SK-MEL-5 (cell line): ENCODE measurements at regions not wholly inside any gene's neighbourhood (a gene's known extent, or its start where the extent isn't known, plus 50 kb on each side); places are given as distances from the start of the nearest gene placed in this dataset.
A peak's percentile ranks its signal among the peaks of the same experiment; 100 is the strongest.

Experiments used
- DNase-seq: peaks from one replicate; pipeline ENCODE4 v3.0.0-alpha.2; 2016; ENCODE audit warnings: low read depth, low spot score
- in situ Hi-C: cut with HindIII; loops from 2 replicates; pipeline ENCODE4 v1.10.0; 2016; ENCODE audit warnings: low sequenced_read_pairs, high pct_unique_total_duplicates, low pct_unique_long_range_greater_than_20kb

DNA sequence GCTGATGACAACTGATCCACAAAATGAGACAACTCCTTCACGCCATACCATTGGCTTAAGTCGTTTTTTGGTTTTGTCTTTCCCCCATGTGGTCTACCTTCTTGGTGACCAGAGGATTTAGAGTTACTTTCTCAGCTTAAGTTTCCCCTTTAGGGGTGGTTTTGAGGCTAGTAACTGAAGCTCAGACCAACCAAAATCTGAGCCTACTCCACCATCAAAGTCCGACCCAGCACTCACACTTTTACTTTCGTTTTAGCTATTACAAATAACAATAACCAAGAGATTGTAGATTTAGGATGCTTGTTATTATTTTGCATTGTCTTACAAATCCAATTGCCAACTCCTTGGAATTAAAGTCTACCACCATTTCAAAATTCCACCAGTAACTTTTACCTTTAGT is 130.6 kb upstream of the MDM1 start:
- DNase-seq: peak; percentile 12
- in situ Hi-C loops: no loop called here

DNA sequence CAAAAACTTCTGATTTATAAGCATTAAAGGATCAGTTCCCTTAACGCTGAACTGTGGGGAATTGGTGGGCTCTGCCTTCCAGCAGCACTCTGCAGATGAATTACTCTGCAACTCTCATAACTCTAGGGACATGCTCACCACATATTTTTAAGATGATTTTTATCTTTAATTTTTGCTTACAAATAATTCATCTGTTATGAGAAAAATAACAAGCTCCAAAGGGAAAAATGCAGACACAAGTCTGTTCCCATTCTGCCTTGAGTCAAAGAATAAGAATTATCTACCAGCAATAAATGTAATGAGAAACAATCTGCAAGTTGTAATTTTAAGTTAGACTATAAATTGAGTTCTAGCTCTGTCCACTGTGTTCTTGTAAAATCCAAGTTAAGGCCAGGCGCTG is 133.1 kb upstream of the MDM1 start:
- in situ Hi-C loops: no loop called here
- no peak for DNase-seq

DNA sequence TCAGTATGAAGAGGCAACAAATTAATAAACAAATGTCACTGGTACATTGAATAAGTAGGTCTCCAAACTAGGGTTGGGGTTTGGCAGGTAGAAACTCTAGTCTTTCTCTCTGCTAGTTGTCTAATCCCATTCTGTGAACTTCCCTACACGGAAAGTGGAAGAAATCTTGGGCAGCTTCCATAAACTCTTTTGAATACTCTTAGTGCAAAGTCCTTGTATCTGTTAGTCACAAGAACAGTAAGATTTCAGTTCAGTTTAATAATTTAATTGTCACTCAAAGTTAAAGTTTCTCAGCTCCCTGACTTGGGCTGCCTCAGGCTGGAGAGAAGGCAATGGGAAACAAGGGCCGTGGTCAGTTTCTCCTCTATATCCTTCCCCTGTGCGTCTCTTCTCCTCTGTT is 135.4 kb upstream of the MDM1 start:
- DNase-seq: no peak
- in situ Hi-C loops: no loop called here

DNA sequence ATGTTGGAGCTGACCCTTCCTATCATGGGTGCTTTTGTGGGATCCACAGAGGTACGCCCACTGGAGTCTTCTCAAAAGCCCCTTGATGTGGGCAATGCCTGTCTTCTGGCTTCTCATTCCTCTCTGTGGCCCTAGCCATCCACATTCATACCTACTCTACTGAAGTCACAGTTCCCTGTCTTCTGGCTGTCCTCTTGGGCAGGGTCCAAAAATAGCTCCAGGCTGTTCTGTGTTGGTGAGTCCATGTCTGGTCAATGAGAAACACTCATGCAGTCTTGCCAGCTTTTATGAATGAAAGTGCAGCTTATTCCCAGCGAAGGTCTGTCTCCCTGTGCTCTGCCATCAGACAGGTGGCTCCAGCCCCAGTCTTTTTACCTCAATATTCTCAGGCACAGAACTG is 135.9 kb upstream of the MDM1 start:
- no peak for DNase-seq
- in situ Hi-C loops: no loop called here

DNA sequence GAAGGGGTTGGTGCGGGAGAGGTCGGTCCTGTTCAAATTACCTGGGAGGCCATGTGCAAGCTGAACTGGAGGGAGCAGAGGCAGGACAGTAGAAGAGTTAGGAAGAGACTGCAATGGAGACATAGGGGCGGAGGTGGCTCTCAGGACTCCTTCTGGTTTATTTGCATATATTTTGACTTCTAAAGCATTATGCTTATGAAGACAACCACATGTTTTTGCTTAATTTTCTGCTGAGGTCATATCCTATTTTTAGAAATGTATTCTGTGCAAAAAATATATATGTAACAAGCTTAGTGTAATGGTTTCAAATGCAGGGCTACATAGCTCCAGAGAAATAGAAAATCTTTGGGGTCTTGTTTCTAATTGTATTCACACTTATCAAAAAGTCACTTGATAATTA is 137.0 kb upstream of the MDM1 start:
- no peak for DNase-seq
- in situ Hi-C loops: no loop called here

DNA sequence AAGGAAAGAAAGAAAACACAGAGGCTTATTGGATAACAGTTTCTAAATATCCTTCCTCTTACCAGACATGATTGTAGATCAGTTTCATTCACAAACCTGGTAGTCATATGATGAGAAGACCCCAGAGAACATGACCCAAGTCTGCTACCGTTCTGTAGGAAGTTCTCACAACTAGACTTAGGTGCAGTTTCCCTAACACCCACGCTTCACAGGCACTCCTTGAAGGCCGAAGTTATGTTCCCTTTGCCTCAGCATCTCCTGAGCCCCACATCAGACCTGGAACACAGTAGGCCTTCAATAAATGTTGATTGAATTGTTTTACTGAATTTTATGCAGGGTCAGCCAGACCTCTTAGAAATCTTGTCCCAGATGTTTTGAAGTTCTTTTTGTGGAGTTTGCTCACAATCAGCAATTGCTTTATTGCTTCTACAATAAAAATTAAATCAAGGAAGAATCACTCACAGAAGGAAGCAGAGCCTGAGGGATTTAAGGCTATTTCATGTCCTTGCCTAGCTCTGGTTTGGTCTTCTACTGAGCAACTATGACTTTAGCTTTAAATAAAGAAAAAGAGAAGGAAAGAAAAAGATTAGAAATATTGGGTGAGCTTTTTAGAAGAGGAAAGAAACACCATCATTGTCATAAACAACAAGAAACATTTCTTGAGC is 138.6 kb upstream of the MDM1 start:
- DNase-seq: no peak
- in situ Hi-C loops: no loop called here

DNA sequence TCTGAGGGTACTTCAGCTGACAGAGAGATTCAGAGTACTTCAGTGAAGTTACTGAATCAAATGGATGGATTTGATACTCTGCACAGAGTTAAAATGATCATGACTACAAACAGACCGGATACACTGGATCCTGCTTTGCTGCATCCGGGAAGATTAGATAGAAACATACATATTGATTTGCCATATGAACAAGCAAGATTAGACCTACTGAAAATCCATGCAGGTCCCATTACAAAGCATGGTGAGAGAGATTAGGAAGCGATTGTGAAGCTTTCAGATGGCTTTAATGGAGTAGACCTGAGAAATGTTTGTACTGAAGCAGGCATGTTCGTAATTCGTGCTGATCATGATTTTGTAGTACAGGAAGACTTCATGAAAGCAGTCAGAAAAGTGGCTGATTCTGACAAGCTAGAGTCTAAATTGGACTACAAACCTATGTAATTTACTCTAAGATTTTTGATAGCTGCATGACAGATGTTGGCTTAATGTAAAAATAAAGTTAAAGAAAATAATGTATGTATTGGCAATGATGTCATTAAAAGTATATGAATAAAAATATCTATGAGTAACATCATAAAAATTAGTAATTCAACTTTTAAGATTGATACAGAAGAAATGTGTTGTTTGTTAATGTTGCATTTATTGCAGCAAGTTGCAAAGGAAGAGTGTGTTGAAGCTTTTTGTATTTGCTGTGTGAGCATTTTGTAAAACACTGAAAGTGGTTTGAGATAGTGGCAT is 136.1 kb upstream of the RAP1B start:
- no peak for DNase-seq
- in situ Hi-C loops: no loop called here

DNA sequence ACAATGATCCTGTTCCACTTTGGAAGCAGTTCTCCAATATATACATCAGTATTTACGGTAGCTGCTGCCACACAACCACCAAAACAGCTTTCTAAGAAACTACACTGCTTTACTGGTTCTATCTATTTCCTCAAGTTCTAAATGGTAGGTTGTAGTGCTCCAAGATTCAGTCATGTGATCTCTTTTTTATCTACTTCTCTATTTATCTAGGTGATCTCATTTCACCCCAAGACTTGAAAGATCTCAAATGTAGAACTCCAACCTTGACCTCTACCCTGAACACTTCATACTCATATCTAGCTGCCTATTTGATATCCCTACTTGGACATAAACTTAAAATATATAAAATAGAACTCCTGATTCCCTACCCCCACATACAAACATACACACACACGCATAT is 133.9 kb upstream of the RAP1B start:
- DNase-seq: no peak
- in situ Hi-C loops: no loop called here

DNA sequence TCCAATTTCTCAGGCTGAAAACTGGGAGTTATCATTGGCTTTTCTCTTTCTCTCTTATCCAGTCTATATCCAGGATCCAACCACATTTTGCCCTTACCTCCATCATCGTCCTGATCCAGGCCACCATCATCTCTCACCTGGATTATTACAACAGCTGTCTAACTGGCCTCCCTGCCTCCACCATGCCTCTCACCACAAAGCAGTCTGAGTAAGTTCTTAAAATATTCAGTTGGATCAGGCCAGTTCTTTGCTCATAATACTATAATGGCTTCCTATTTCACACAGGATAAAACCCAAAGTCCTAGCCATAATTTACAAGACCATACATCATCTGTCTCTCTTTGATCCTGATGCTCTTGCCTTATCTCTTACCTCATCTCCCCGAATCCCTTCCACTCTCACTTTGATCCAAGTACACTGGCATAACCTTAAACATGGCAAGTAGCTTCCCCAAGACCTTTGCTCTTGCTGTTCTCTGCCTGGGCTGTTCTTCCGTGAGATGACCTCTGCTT is 133.4 kb upstream of the RAP1B start:
- in situ Hi-C loops: no loop called here
- DNase-seq: no peak

DNA sequence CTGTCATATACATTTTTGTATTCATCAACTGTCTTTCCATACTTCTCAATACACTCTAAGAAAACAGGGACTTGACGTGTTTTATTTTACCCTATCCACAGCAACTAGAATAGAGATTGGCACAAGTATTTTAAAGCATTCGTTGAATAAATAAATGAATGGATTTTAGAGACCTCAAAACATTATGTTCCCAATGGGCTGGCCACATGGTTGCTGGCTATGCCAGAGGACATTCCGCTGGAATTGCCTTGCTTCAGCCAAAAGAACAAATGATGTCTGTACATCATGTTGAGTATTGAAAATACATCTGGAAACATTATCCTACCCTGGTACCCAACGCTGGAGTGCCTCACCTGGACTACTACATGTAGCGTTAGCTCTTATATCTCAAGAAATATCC is 132.8 kb upstream of the RAP1B start:
- no peak for DNase-seq
- in situ Hi-C loops: no loop called here

DNA sequence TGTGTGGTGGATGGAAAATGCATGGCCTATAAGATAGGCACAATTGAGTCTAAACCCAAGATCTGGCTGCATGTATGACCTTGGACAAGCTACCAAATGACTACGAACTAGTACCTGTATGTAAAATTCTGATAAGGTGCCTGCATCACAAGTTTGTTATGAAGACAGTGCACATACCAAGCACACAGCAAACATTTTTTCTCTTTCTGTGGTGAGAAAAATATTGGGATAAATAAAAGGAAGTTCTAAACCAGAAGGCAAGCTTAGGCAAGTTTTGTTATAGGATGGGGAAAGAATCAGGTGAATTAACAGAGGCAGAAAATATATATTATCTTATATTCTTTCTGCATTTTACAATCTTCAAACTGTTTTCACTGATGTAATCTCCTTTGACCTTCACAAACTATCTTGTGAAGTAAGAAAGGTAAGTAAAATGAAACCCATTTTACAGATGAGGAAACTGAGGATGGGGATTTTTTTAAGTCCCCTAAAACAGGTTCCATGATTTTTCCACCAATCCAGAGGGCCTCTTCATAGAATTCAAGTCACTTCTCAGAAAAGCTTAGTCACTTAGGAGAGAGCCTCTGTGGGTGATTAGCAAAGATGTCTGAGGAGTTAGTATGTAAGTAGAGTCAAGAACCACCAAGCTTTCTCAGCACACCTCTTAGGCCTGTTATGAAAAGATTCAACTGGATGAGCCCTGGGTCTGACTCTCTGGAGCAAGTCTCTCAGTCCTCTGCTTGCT is 132.0 kb upstream of the RAP1B start:
- DNase-seq: no peak
- in situ Hi-C loops: no loop called here

DNA sequence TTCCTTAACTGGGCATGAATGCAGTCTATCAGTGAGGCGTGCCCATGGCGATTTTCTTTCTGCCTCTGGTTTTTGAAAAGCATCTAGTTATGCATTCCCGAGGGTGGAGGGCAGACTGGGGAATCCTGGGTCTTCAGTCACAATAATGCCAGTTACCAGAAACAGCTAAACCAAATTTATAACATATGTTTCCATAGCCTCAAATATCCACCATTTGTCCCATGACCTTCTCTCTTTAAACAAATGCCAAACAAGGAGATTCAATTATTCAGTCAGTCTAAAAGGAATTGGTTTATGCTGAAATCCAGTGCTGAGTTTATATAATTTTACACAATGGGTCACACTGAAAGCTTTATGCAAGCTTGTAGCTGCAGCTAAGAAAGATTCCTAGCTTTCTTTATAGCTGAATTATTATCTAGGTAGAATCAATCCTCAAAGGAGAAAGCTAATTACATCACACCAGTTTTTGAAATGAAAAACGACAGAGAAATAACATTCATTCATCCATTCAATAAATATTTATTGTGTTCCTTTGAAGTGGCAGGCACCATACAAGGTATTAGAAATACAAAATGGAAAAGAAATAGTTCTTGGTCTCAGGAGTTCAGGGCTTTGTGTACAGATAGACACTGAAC is 131.3 kb upstream of the RAP1B start:
- DNase-seq: no peak
- in situ Hi-C loops: no loop called here

DNA sequence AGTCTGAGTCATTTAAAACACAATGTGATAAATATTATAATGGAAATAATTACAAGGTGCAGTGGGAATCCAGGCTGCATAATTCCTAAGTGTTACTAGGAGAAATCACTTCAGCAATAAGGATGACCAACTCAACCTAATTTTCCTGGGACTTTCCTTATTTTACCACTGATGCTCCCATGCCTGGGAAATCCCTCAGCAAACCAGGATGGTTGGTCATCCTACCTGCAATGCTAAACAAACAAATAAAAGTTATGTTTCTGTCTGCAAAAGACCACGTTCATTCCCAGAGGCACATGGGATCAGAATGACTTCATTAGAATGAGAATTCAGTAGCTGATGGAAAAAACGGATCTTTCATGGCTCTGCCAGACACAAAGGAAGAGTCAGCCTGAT is 130.8 kb upstream of the RAP1B start:
- in situ Hi-C loops: no loop called here

DNA sequence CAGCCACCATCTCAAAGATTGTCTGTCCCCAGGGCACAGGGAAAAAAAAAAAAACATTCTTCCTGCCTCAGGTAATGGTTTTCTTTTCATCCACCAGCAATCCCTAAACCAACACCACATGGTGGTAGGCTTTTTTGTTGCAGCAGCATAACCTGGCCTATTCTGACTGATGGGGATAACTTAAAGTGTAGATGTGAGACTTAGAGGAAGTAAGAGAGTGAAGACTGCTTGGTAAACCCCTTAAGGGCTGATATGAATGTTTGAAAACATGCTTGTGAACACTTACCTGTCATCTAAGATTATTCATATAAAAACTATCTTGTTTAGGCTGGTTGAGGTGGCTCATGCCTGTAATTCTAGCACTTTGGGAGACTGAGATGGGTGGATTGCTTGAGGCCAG is 130.2 kb upstream of the RAP1B start:
- in situ Hi-C loops: no loop called here
- DNase-seq: no peak

More for the DNA sequence above, 130.8 kb upstream of the RAP1B start:
- no peak for DNase-seq

DNA sequence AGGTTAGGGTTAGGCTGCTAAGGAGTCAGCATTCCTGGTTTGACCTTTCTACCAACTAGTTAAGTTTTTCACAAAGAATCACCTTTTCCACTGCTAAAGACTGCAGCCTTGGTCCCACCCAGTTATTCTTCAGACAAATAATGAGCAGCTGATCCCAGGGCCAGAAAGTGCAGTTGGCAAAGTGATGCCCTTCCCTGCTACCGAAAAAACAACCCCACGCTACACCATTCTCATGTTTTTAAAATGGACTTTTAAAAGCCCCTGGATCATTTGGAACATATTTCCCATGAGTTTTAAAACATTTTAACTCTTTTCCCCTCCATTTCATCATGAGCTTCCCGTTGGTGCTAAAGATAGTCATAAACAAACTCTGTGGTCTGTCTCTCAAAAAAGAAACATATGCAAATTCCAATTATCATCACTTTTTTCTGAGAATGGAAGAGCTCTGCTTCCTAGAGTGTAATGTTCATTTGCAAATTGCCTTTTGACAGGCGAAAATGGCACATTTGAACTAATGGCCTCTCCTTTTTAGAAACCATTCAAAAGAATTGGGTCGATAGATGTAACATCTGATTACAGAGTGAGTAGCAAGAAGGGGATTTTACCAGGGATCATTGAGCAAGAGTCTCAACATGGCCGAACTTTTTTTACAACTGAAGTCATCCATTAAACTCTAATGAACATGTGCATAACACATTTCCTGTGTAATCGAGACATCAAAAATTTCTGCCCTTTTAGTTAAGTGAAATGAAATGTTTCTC is 129.3 kb upstream of the RAP1B start:
- in situ Hi-C loops: no loop called here
- no peak for DNase-seq

DNA sequence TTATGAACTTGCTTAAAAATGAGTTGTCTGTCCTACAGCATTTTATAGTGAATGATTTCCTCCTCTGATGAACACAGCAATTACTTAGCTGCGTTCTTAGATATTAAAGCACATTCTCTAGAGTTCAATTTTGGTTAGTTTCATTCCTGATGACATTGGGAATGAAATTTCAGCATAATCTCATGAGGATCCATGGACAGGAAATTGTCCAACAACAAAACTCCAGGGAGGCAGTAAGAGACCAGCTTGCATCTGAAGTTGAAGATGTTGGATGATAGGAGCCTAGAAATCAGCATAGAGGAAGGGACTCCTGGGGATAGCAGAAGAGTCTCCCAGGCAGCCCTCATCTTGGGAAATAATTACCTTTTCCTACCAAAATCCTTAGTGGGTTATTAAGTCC is 128.7 kb upstream of the RAP1B start:
- in situ Hi-C loops: no loop called here
- no peak for DNase-seq

DNA sequence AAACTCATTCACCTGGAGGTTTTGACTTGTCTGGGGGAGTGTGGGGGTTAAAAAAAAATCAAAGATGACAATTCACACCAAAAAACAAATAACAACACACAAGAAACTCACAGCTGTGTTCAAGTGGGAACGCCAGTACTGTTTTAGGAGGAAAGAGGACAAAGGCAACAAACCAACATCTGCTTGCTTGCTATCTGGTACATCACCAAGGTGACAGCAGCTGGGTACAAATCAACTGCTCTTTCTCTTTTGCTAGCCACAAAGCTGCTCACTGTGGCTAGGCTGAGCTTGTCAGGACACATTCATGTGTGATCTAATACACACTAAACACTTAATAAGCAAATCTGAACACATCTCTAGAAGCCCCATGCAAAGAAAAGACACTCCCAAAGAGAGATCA is 128.0 kb upstream of the RAP1B start:
- in situ Hi-C loops: no loop called here
- no peak for DNase-seq
